SHP77 treated with DMSO at 0.1 percent for 48 hours (cell line): ENCODE measurements at regions not wholly inside any gene's neighbourhood (a gene's known extent, or its start where the extent isn't known, plus 50 kb on each side); places are given as distances from the start of the nearest gene placed in this dataset.
"Not testable (repeated sequence)": the region's sequence is repeated elsewhere in the genome, so short reads cannot be mapped to it uniquely, and the experiment has no call there.

Experiments used
- DNase-seq: peaks from one replicate; lab custom pipeline; 2025; lab: John Stamatoyannopoulos, UW

DNA sequence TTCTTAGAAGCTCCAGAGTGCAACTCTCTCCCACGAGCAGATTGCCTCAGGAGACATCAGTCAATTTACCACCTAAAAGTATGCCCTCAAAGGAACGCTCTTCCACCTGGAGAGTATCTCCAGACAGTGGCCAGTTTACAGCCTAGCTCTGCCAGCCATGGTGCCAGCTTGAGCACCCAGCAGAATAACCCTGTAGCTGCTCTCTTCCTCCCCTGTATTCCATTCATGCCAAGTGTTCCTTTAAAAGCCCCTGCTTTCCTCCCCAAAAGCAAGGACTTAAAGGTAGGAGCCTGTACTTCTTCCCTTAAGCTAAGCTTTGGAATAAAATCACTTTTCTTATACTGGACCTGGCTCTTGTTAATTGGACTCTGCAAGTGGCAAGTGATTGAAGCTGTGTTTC is 245.4 kb upstream of the TMEM132C start:
- DNase-seq: no peak

GRCh38 chr12:128025589-128026245 is 241.3 kb upstream of the TMEM132C start:
- no peak for DNase-seq

- no peak for DNase-seq
These were observed 240.0 kb upstream of the TMEM132C start for GRCh38 chr12:128026696-128027574.

DNA sequence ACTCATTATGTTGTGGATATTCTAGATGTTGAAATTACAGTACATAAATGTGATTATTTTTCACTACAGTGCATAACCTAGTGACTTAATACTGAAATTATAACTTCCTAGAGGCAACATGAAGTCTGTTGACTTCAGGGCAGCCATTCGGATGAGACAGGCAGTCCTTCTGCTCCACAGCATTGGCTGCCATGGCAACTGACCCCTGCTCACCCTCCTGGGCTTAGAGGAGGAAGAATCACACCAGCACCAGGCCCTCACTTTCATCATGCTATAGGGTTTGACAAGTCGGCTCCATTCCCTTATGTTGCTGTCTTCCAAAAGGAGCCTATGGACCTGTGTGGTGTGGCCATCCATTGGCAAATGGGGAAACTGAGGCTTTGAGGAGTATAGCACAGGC is 233.5 kb upstream of the TMEM132C start:
- DNase-seq: no peak

GRCh38 chr12:128040971-128041370 is 226.0 kb upstream of the TMEM132C start:
- DNase-seq: no peak

DNA sequence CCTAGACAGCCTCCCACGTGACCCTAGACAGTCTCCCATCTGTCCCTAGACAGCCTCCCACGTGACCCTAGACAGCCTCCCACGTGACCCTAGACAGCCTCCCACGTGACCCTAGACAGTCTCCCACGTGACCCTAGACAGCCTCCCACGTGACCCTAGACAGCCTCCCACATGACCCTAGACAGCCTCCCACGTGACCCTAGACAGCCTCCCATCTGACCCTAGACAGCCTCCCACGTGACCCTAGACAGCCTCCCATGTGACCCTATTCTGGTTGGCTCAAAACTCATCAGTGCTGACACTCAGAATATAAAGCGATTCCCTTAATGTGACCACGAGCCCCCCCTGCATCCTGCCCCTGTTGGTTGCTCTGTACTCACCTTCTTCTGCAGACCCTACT is 224.7 kb upstream of the TMEM132C start:
- not testable (repeated sequence) for DNase-seq

DNA sequence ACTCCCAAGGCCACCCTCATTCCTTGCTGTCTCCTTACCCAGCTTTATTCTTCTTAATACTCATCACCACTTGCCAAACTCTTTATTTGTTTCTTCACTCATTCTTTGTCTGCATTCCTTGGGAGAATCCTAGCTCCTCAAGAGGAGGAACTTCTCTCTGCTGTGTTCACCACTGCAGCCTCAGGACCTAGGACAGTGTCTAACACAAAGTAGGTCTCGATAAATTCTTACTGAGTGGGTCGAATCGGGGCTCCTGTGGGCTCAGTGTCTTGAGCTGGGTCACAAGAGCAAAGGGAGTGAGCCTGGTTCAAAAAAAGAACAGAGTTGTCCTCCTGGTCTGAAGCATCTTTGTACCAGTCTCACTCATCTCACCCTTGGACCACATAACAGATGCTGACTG is 224.1 kb upstream of the TMEM132C start:
- no peak for DNase-seq

GRCh38 chr12:128043317-128043716 is 223.7 kb upstream of the TMEM132C start:
- no peak for DNase-seq

GRCh38 chr12:128047266-128048060 is 219.5 kb upstream of the TMEM132C start:
- DNase-seq: no peak

- DNase-seq: no peak
These were observed 214.6 kb upstream of the TMEM132C start for GRCh38 chr12:128052331-128052730.

- DNase-seq: no peak
These were observed 214.2 kb upstream of the TMEM132C start for GRCh38 chr12:128052777-128053176.

DNA sequence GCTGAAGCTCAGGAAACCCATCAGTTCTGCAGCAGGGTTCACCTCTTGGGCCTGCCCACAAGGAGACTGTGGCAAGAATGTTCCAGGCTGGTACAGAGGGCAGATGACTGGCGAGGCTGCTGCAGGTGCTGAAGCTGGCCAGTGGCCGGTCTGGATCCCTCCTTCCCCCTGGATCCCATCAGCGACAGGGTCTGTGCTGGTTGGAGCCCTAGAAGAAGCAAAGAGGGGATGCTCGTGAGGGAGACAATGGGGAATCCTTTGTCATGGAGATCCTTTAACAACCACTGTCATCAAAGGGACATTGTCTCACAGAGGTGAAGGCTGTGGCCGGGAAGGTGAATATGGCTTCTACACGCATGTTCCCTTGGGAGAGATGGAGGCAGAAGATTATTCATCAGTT is 211.4 kb upstream of the TMEM132C start:
- DNase-seq: no peak

DNA sequence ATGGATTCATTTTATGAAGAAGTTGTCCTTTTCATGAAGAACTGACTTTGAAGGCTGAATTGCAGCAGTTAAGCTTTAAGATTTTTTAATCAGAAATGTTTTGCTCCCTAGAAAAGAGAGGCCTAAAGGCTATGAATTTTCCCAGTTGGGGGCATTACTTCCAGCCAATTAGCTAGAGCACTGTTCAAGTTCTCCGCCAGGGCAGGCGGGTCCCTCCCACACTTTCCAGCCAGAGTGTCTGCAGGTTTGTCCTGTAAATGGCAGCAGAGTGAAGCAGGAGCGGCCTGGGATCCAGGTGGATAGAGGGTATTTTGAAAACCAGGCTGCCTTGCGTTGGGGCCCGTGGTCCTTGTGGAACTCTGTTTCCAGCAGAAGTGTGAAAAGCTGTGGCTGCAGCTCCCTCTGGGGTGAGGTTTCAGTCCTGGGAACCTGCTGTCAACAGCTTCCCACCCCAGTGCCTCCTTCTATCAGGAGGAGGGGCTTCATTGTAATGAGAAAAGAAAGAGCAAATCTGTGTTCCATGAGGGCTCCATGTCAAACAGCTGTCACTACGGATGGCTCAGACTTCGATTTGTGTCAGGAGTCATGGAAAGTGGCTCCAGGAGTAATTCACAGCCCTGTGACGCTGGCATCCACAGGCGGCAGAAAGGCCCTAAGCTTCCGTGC is 210.7 kb upstream of the TMEM132C start:
- no peak for DNase-seq

DNA sequence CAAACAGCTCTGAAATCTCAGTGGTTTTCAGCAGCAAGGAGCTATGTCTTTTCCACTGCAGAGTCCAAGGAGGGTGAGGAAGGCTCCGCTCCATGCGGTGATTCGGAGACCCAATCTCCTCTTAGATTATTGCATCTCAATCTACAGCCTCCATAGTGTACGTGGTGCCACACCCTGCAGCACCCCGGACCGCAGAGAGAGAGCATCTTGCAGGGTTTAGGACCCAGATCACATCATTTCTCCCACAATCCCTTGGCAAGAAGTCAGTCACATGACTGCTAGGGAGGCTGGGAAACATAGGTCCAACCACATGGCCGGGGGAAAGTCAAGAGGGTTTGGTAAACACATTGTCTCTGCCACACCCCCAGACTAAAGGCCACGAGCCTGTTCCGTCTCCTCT is 209.4 kb upstream of the TMEM132C start:
- no peak for DNase-seq

DNA sequence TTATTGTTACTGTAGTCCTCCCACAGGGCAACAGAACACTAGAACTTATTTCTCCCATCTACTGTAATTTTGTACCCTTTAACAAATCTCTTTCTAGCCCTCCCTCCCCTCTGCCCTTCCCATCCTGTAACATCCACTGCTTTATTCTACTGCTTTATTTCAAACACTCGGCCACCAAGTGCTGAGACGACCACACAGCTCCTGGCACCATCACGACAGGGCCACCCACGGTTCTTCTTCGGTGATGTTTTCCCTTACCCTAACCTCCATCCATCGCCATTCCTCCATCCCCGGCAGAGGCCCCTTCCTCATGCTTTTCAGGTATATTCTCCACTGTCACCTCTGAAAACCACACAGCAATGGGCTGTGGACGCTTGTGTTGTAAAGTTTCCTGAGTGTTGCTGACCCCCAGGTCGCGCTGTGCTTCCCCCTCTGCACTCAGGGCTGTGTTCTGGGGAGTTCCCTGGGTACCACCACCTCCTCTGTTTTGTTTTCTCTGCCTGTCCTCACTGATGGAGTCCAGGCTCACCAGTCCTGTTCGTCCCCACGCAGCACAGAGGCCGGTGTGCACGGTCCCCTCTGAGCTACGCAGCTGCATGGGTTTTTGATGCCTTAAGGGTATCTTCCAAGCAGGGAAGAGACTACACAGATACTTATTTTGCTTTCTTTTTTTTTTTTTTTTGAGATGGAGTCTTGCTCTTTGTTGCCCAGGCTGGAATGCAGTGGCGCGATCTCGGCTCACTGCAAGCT is 207.2 kb upstream of the TMEM132C start:
- DNase-seq: no peak

DNA sequence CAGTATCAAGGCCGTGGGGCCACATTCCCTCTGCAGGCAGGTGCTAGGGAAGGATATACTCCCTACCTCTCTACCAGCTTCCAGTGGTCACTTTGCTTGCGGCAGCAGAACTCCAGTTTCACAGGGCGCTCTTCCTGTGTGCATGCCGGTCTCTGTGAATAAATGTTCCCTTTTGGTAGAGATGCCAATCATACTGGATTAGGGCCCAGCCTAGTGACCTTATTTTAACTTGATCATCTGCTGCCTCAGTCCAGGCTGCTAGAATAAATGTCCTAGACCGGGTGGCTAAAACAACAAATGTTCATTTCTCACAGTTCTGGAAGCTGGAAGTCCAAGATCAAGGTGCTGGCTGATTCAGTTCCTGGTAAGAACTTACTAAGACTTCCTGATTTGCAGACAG is 198.8 kb upstream of the TMEM132C start:
- DNase-seq: no peak

DNA sequence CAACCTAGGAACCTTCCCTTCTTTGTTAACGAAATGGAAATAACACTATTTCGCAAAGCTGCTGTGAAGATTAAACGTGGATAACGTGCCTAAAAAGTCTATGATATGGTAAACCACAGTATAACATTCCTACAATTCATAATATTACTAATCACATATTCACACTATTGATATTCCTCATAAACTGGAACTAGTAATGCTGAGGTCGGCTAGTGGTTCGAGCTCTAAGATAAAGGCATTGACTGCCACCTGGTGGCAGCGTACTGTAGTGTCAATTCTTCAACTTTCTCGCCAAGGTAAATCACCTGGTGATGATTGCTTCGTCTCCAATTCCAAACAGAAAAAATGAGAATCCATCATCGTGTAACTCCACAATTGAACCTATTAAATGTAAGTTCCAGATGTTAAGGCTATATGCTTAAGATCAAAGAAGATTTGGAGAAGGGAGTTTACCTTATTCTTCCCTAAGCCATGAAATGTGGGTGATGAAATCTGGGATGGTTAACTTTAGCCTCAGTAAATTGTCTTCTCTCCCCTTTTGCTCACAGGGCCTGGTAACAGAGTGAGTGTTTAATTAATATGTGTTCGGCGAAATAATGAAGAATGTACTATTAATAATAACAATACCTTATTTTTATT is 197.5 kb upstream of the TMEM132C start:
- peak; percentile 36 for DNase-seq

GRCh38 chr12:128073937-128074336 is 193.0 kb upstream of the TMEM132C start:
- DNase-seq: no peak

GRCh38 chr12:128075332-128075731 is 191.6 kb upstream of the TMEM132C start:
- DNase-seq: no peak

- no peak for DNase-seq
These were observed 190.8 kb upstream of the TMEM132C start for GRCh38 chr12:128076188-128076587.
